ENCODE measurements at regions not wholly inside any gene's neighbourhood (a gene's known extent, or its start where the extent isn't known, plus 50 kb on each side); places are given as distances from the start of the nearest gene placed in this dataset.
"Not testable (repeated sequence)": the region's sequence is repeated elsewhere in the genome, so short reads cannot be mapped to it uniquely, and the experiment has no call there.

DNA sequence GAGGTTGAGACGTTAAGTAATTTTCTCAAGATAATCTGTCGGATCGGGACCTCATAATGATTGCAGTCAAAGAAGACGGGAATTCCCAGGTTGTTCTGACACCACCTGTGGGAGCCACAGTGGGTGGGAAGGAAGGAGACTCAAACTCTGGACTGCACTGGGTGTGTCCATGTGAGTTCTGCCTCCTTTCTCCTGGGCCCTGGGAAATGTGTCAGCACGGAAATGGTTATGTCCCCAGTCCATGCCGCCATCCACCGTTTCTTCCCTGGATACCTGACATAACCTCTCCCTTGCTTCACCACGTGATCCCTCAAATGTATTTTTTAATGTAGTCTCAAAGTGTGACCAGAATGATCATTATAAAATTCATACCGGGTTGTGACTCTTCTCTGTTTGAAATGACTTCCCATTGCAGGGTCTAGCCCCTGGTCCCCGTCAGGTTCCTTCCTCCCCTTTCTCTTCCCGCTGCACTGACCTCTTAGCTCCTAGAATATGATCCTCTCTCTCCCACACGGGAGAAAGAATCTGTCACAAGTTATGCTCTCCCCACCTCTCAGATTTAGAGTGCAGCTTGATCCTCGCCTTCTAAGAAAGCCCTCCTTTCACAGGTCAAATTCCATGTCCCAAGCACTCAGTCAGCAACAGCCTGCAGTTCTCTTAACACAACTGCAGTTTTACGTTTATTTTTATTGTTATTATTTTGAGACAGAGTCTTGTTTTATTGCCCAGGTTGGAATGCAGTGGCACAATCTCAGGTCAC lies 820.0 kb upstream of the EEF2KMT start:
- no peaks in the 10 kb centered on the region for H3K4me1 Mint-ChIP-seq
- CTCF ChIA-PET = no interaction called here
- H3K27ac Mint-ChIP-seq = no peak overlapping the region
- no peak overlapping the region for H3K4me3 Mint-ChIP-seq
- peaks cover 31% of the 10 kb centered on the region for H3K9me3 Mint-ChIP-seq
- H3K36me3 Mint-ChIP-seq = no peaks in the 10 kb centered on the region
- H3K27me3 Mint-ChIP-seq = no peaks in the 10 kb centered on the region
- no peak for DNase-seq

DNA sequence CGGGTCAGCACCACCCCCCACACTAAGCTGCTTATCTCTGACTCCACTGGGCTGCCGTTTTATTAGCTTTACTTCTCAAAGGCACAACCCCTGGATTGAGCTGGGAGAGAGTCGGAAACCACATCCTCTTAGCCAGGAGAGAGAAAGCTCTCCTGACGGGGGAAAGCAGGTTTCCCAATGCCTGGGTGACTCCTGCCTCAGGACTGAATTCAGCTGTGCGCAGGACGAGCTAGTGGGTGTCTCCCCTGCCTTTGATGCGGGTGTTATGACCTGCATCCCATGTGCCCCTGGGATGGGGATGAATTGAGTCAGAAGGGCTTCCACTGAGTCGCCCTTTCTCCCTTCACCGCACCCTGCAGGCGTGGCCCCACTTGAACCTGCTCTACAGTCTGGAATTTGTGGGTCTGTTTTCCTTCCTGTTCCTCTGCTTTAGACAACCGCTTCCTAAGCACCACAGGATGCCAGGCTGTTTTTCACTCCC lies 819.2 kb upstream of the EEF2KMT start:
- peaks cover 30% of the 10 kb centered on the region for H3K9me3 Mint-ChIP-seq
- CTCF ChIA-PET = no interaction called here
- H3K36me3 Mint-ChIP-seq = no peaks in the 10 kb centered on the region
- no peaks in the 10 kb centered on the region for H3K4me1 Mint-ChIP-seq
- DNase-seq = no peak
- H3K27me3 Mint-ChIP-seq = no peaks in the 10 kb centered on the region
- no peak overlapping the region for H3K4me3 Mint-ChIP-seq
- no peak overlapping the region for H3K27ac Mint-ChIP-seq

DNA sequence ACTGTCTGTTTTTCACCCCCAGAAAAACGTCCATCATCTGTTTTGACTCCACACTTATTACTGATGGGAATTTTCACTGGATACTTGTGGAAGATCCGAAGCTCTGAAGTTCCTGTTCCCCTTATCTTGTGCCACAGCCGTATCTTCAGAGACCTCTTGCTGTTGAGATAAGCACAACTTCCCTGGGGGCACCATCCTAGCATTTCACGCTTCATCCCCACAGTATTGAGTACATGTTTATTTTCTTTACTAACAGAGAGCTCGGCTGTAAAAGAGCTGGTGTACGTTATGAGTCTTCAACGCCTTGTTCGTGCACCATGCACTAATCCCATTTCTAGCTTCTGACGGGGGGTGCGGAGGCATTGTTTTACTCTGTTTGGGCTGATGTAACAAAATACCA lies 813.6 kb upstream of the EEF2KMT start:
- Mint-ChIP-seq H3K9me3 (peaks cover 6% of the 10 kb centered on the region), H3K27me3 (no peaks in the 10 kb centered on the region), H3K27ac (no peak overlapping the region), H3K4me1 (no peaks in the 10 kb centered on the region), H3K4me3 (no peak overlapping the region), H3K36me3 (no peaks in the 10 kb centered on the region)
- CTCF ChIA-PET = no interaction called here
- no peak for DNase-seq

DNA sequence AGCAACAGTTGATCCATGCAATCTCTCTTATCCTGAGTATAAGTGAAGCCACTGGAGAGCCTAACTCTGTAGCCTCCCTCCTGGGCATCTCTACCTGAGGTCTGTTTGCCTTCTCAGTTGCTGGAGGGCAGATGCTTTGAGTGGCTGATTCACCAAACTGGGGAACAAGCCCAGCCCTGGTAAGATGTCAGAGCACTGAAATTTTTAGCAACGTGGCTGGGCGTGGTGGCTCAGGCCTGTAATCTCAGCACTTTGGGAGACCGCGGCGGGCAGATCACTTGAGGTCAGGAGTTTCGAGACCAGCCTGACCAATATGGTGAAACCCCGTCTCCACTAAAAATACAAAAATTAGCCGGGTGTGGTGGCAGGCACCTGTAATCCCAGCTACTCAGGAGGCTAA lies 812.0 kb upstream of the EEF2KMT start:
- H3K9me3 Mint-ChIP-seq = peaks cover 12% of the 10 kb centered on the region
- H3K4me3 Mint-ChIP-seq, CTCF ChIA-PET, DNase-seq, H3K27ac Mint-ChIP-seq, H3K36me3 Mint-ChIP-seq, H3K27me3 Mint-ChIP-seq, H3K4me1 Mint-ChIP-seq: not testable (repeated sequence)

DNA sequence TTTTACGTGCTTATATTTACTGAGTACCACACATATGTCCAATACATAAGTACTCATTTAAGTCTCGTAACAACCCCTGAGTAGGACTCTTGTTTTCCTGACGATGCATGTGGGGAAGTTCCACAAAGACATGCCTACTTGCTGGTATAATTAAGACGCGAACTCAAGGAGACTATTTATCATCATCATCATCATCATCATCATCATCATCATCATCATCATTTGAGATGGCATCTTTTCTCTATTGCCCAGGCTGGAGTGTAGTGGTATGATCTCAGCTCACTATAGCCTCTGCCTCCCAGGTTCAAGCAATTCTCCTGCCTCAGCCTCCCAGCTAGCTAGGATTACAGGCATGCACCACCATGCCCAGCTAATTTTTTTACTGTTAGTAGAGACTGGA lies 809.9 kb upstream of the EEF2KMT start:
- Mint-ChIP-seq H3K27ac (no peak overlapping the region), H3K27me3 (no peaks in the 10 kb centered on the region), H3K9me3 (peaks cover 26% of the 10 kb centered on the region), H3K36me3 (no peaks in the 10 kb centered on the region), H3K4me1 (no peaks in the 10 kb centered on the region), H3K4me3 (no peak overlapping the region)
- no peak for DNase-seq
- CTCF ChIA-PET = no interaction called here

DNA sequence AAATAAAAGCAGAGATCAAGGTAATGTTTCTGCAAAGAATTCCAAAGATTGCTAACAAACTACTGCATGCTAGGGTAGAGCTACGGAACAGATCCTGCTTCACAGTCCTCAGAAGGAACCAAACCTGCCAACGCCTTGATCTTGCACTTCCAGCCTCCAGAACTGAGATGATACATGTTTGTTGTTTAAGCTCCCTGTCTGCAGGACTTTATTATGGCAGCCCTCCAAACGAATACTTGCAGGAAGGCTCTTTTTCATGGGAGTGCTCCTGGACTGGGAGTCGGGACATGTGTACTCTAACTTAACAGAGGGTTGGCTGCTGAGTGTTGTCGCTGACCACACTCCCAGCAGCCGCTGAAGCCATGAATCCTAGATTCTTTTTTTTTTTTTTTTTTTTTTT lies 808.8 kb upstream of the EEF2KMT start:
- Mint-ChIP-seq H3K36me3 (no peaks in the 10 kb centered on the region), H3K4me3 (no peak overlapping the region), H3K4me1 (no peaks in the 10 kb centered on the region), H3K27ac (no peak overlapping the region), H3K9me3 (peaks cover 27% of the 10 kb centered on the region), H3K27me3 (no peaks in the 10 kb centered on the region)
- CTCF ChIA-PET = no interaction called here
- DNase-seq = no peak

DNA sequence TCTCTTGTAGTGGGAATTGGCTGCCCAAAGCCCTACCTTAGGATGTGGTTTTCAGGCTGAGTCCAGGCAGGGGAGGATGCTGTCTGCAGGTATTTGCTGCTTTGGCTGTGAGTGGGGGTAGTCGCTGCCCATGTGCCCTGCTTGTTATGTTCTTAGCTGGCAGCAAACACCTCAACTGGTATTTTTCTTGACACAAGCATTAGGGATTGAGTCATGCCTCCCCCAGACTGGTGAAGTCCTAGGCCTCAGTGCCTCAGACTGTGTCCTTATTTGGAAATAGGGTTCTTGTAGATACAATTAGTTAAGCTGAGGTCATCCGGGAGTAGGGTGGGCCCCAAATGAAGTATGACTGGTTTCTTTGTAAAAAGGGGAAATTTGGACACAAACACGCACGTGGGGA lies 808.3 kb upstream of the EEF2KMT start:
- CTCF ChIA-PET = no interaction called here
- H3K27me3 Mint-ChIP-seq = no peaks in the 10 kb centered on the region

DNA sequence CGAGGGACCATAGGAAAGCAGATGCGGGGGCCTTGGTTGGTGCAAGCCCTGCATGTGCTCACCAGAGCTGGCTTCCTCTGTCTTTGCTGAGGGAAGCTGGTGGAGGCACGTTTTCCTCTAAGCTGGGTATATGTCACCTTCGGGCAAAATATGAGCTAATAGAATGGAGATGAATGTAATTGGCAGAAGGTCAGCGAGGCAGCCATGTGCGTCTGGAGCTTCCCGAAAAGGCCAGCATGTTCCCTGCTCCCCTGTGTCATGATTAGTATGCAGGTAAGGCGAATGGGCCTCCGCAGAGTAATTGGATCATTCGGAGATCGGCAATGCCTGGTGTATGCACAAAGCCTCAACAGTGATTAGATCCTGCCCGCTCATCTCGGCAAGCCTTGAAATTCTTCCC lies 806.2 kb upstream of the EEF2KMT start:
- H3K27ac Mint-ChIP-seq = no peak overlapping the region
- CTCF ChIA-PET = no interaction called here
- H3K27me3 Mint-ChIP-seq = no peaks in the 10 kb centered on the region
- H3K4me3 Mint-ChIP-seq = no peak overlapping the region
- H3K9me3 Mint-ChIP-seq = peaks cover 46% of the 10 kb centered on the region
- H3K36me3 Mint-ChIP-seq = no peaks in the 10 kb centered on the region
- H3K4me1 Mint-ChIP-seq = no peaks in the 10 kb centered on the region
- no peak for DNase-seq

More for the DNA sequence above, 808.3 kb upstream of the EEF2KMT start:
- Mint-ChIP-seq H3K36me3 (no peaks in the 10 kb centered on the region), H3K4me1 (no peaks in the 10 kb centered on the region), H3K9me3 (peaks cover 32% of the 10 kb centered on the region), H3K27ac (no peak overlapping the region), H3K4me3 (no peak overlapping the region)
- DNase-seq = no peak

DNA sequence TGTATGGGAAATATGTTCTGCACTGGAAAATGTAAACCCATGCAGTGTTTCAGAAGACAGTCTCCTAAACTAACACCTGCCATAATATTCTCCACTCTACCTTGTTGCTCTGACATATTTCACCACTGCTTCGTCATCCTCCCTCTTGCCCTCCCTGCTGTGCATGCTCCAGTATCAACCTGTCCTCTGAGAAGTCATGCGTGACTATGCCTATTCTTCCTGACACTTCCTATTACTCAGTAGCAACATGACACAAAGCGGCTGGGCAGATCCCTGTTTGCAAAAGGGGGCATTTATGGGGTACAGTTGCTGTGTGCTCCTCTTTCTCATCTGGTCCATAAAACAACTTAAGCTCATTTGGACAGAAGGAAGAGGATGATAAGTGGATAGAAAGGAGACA lies 805.6 kb upstream of the EEF2KMT start:
- no peak overlapping the region for H3K4me3 Mint-ChIP-seq

DNA sequence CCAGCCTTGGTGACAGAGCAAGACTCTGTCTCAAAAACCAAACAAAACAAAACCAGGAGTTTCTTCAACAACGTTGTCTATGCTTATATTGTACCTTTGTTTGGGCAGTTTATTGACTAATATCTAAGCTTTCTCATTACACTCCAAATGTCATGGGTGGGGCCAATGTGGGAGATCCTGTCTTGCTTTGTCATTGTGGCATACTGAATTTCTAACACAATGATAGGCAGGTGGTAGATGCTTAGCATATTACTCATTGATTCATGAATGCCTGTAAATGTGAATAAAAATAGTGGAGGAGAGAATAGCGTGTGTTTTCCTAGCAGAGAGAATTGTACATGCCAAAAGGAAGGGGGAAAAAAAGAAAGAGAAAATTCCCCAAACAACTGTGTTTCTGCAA lies 802.5 kb upstream of the EEF2KMT start:
- no peaks in the 10 kb centered on the region for H3K36me3 Mint-ChIP-seq
- H3K9me3 Mint-ChIP-seq = peaks cover 57% of the 10 kb centered on the region
- H3K27ac Mint-ChIP-seq = no peak overlapping the region
- no peaks in the 10 kb centered on the region for H3K4me1 Mint-ChIP-seq
- H3K27me3 Mint-ChIP-seq = no peaks in the 10 kb centered on the region
- CTCF ChIA-PET = no interaction called here
- H3K4me3 Mint-ChIP-seq = no peak overlapping the region
- DNase-seq = no peak

More for the DNA sequence above, 805.6 kb upstream of the EEF2KMT start:
- no peaks in the 10 kb centered on the region for H3K27me3 Mint-ChIP-seq
- H3K4me1 Mint-ChIP-seq = no peaks in the 10 kb centered on the region
- no peak overlapping the region for H3K27ac Mint-ChIP-seq
- no peaks in the 10 kb centered on the region for H3K36me3 Mint-ChIP-seq
- CTCF ChIA-PET = no interaction called here
- no peak for DNase-seq
- H3K9me3 Mint-ChIP-seq = peaks cover 48% of the 10 kb centered on the region

DNA sequence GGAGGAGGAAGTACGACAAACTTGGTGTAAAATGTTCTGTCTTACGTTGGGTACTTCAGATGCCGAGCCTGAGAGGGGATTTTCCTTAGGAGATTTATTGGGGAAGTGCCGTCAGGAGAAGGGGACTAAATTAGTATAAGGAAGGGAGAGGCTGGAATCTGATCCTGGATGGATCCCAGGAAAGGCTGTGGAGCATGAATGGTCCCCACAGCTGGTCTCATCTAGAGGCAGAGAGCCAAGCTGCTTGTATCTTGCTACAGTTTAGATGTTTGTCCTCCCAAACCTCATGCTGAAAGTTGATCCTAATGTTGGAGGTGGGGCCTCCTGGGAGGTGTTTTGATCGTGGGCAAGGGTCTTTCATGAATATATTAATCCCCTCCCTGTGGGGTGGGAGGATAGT lies 798.4 kb upstream of the EEF2KMT start:
- Mint-ChIP-seq H3K4me3 (no peak overlapping the region), H3K36me3 (no peaks in the 10 kb centered on the region), H3K27ac (no peak overlapping the region), H3K9me3 (peaks cover 43% of the 10 kb centered on the region), H3K4me1 (no peaks in the 10 kb centered on the region), H3K27me3 (no peaks in the 10 kb centered on the region)
- CTCF ChIA-PET = no interaction called here
- no peak for DNase-seq

DNA sequence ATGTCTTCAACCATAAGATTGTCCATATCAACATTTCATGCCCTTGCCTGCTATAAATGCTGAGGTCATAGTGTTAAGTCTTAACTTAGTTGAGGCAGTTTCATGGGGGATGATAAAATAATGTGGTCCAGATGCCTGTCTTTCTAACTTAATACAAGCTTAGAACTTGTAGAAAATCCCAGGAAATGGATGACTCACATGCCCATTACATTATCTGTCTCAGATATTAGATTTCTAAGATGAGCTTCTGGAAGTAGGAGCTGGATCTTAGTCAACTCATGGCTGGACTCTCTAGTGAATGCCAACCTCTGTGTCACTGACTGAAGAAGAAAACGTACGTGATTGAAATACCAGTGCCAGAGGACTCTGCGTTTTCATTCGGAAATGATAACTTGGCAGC lies 797.5 kb upstream of the EEF2KMT start:
- Mint-ChIP-seq H3K36me3 (no peaks in the 10 kb centered on the region), H3K27me3 (no peaks in the 10 kb centered on the region), H3K4me1 (no peaks in the 10 kb centered on the region), H3K4me3 (no peak overlapping the region), H3K9me3 (peaks cover 37% of the 10 kb centered on the region), H3K27ac (no peak overlapping the region)
- CTCF ChIA-PET = no interaction called here
- DNase-seq = no peak

DNA sequence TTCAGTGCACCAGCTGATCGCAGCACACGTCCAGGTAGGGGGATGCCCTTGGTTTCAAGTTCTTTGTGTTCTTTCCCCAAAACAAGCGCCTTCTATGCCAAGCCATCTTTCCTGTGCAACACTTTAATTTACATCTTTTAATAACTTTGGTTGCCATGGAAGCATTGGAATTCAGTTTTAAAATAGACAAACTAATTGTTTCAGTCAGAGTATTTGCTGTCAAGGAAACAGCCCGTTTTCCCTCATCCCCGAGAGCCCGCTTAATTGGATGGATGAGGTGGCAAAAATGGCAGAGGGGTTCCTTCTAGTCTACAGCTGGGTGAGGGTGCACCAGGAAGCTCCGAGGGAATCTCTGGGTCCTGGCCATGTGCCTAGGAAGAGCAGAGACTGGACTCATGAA lies 793.7 kb upstream of the EEF2KMT start:
- Mint-ChIP-seq H3K27me3 (no peaks in the 10 kb centered on the region), H3K27ac (no peak overlapping the region), H3K36me3 (no peaks in the 10 kb centered on the region)

DNA sequence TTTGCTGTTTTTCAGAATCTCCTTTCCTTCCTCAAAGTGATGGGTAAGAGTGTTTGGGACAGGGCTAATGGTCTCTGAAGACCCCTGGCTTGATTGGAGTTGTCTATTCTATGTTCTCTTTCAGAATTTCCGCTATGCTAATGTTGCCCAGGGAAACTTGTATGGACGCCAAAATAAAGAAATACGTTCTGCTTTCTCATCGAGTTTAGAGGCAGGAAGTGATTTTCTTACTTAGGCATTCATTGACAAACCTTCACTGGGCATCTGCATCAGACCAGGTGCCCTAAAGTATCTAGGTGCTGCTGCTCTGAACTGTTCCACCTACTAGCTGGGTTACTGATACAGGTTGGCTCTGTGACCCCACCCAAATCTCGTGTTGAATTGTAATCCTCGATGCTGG lies 787.9 kb upstream of the EEF2KMT start:
- Mint-ChIP-seq H3K27me3 (no peaks in the 10 kb centered on the region), H3K27ac (no peak overlapping the region), H3K36me3 (no peaks in the 10 kb centered on the region), H3K4me3 (no peak overlapping the region), H3K4me1 (no peaks in the 10 kb centered on the region), H3K9me3 (peaks cover 9% of the 10 kb centered on the region)
- CTCF ChIA-PET = no interaction called here
- no peak for DNase-seq

More for the DNA sequence above, 793.7 kb upstream of the EEF2KMT start:
- H3K9me3 Mint-ChIP-seq = peaks cover 21% of the 10 kb centered on the region
- DNase-seq = no peak
- no peaks in the 10 kb centered on the region for H3K4me1 Mint-ChIP-seq
- no peak overlapping the region for H3K4me3 Mint-ChIP-seq
- CTCF ChIA-PET = no interaction called here

DNA sequence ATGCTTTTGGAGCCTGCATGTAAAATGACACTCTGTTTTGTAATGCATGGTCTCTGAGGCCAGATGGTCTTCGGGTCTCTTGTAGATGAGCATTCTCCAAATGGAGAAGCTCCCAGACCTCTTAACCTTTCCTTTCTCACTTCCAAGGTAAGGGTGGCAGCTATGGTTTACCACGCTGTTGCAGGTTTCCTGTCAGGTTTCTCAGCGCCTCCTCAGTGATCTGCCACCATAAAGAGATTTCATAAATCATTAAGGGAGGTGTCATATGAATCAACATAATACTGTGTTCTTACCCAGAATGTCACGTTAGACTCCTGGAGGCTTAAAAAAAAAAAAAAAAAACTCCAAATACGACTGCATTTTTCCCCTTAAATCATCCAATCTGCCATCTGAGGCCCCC lies 787.4 kb upstream of the EEF2KMT start:
- CTCF ChIA-PET = no interaction called here
- DNase-seq = no peak
- no peak overlapping the region for H3K4me3 Mint-ChIP-seq
- no peaks in the 10 kb centered on the region for H3K4me1 Mint-ChIP-seq
- H3K27ac Mint-ChIP-seq = no peak overlapping the region
- peaks cover 9% of the 10 kb centered on the region for H3K9me3 Mint-ChIP-seq
- no peaks in the 10 kb centered on the region for H3K36me3 Mint-ChIP-seq
- no peaks in the 10 kb centered on the region for H3K27me3 Mint-ChIP-seq

DNA sequence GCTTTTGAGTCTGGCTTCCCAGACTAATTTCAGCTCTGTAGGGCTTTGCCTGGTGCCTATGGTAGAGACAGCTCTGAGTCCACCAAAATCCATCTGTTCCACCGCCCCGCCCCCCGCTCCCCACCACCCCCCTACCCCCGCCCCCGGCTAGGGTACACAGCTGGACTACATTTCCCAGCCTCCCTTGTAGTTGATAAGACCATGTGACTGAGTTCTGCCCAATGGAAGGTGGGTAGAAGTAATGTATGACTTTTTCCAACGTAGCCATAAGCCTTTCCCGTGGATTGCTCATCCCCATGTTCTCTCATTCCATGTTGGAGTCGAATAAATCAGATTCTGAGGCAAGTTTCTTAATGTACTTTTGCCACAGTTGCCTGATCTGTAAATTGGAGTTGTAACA lies 786.7 kb upstream of the EEF2KMT start:
- no peak for DNase-seq
- no peaks in the 10 kb centered on the region for H3K36me3 Mint-ChIP-seq
- H3K4me3 Mint-ChIP-seq = no peak overlapping the region
- H3K27ac Mint-ChIP-seq = no peak overlapping the region
- H3K9me3 Mint-ChIP-seq = peaks cover 11% of the 10 kb centered on the region
- H3K27me3 Mint-ChIP-seq = no peaks in the 10 kb centered on the region
- no peaks in the 10 kb centered on the region for H3K4me1 Mint-ChIP-seq
- CTCF ChIA-PET = no interaction called here
